ENCODE measurements at regions not wholly inside any gene's neighbourhood (a gene's known extent, or its start where the extent isn't known, plus 50 kb on each side); places are given as distances from the start of the nearest gene placed in this dataset.

DNA sequence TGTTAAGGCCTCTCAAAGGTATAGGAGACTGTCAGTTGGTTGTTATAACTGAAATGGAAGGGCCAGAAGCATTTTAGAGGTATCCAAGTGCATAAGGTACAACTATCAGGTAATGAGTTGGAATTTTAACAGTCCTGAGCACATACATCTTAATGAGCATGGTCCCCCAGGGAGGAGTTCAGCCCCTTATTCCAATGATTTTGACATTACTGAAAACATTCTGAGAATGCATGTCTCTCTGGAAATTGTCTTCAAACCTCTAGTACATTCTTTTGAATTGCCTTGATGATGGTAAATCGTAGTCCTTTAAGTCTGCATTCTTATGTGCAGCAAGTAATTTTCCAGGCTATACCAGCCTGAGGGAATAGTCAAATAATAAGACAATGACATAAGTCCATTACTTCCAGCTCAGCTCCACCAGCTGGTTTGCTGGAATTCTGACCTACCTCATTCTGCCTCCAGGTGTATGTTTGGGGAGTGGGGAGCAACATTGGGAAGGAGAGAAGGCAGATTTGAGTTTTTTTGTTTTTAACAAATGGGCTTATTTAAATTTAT is 239.2 kb downstream of the MSRB3 start:
- DNase-seq: no peak

DNA sequence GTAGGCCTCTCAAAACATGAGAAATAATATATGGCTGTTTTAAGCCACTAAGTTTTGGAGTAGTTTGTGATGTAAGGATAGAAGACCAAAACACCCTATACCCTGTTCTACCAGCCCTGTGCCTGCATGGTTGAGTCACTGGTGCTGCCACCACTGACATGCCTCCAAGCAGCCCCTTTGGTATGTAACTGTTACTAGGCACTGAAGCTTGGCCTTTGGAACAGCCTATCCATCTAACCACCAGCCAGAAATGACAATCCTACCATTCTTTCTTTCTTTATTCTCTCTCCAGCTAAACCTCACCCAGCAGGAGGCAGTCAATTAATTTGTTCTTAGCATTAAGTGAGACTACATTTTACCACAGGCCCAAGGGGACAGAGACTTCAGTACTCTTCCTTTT is 240.3 kb downstream of the MSRB3 start:
- no peak for DNase-seq

DNA sequence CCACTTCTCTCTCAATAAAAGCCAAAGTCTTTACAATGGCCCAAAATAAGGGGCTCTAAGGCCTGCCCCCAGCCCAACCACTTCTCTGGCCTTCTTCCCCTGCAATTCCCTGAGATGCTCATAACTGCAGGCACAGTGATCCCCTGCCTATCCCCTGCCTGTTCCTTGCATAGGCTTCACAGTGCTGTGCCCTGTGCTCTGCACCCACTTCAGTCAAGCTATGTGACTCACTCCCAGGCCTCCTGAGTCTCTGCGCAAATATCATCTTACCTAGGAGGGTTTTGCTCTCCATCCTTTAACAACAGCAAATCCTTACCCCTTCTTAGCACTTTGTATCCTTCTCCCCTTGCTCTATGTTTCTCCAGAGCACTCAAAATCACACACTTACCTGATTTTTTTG is 242.2 kb downstream of the MSRB3 start:
- no peak for DNase-seq

DNA sequence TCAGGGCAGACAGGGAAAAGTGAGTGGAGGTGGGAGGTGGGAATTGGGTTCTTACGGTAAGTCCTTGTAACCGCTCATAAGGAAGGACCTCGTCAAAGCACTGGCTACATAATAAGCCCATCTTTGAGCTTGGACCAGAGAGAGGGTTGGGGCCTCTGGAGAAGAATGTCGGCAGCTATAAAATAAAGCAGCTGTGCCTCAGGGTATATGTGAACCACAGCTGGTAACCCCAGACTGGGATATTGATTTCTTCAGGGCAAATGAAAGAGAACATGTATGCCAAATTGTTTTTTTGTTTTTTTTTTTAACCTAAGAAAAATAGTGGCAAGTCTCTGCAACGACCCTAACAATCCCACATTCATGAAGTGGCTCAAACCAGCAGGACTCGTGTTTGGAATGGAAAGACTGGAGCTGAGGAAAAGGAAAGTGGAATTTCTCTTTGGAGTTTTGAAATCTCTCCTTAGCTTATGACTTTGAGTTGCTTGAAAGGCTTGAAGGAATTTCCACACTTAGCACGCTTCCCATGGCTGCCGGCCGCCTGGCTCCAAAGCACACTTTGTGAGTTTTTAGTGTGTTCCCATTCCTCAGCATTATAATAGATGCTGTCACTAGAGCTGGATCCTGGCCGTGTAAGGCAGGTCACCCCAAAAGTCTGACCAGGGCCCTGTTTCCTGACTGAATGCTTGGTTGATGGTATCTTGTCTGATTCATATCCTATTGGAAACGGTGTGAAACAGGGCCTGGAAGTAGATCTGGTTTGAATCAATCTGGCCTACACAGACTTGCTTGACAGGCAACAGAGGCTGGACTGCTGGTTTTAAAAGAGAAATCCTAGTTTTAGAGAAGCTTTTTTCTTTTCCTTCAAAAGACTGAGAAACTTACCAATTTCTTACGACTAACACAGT is 244.7 kb downstream of the MSRB3 start:
- DNase-seq: no peak

DNA sequence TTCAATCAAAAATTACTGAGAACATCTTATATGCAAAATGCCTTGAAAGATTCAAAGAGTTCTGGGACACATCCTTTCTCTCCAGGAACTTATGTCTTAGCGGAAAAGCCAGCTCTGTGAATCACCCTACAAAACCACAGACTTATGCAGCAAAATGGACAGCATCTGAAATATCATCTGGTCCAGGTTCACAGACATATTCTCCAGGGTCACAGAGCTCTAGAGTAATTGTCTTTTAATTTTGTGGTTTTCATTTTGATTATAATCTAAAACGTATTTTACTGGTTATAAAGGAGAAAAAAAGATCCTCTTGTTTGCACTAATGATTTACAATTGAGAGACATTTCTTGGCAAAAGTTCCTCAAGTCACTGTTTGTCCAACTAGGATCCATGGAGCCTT is 246.2 kb downstream of the MSRB3 start:
- DNase-seq: no peak

DNA sequence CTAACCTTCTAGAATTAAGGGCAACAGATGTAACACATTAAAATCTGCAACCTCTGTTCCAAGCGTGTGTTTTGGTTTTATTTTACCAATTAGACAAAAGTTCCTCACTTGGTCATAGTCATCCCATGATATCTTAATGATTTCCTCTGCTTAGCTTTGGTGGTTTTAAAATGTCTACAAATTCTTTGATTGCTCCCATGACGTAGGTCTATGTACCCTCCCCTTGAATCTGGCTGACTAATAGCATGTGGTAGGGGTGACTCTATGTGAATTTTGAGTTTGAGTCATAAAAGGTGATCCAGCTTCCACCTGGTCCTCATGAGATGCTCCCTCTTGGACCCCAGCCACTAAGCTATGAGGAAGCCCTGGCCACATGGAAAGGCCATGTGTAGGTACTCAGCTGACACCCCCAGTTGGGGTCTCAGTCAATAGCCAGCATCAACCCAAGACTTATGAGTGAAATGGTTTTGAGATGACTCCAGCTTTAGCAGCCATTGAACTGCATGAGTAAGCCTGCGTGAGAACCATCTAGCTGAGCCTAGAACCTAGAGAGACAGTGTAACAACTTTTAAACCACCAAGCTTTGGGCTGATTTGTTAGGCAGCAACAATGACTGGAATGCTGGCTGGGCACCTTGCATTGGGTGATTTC is 247.1 kb downstream of the MSRB3 start:
- no peak for DNase-seq

DNA sequence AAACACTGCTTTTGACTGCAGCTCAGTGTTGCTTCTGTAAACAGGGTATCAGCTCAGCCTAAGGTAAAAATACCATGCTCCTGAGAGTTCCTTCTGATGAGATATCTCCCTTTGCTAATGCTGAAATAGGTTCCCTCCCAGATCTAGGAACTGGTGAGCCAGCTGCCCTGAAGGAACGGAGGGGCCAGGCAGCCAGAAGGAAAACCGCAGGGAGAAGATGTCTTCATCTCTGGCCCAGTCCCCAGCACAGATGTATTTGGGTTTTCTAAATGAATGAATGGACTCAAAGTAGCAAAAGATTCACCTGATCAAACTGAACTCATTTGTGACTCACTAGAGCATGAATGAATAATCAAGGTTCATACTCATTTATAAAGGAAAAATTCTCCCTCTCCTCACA is 247.8 kb downstream of the MSRB3 start:
- no peak for DNase-seq

DNA sequence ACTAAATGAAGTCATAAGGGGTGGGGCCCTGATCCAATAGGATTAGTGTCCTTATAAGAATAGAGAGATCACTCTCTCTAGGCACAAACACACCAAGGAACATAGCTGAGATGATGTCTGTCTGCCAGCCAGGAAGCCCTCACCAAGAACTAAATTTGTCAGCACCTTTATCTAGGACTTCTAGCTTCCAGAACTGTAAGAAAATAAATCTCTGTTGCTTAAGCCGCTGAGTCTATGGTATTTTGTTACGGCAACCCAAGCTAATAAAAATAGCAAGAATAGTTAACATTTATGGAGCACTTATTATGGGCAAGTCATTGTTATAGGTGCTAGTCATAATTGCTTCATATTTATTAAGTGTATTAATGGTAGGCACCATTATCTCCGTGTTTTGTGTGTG is 249.6 kb downstream of the MSRB3 start:
- no peak for DNase-seq

DNA sequence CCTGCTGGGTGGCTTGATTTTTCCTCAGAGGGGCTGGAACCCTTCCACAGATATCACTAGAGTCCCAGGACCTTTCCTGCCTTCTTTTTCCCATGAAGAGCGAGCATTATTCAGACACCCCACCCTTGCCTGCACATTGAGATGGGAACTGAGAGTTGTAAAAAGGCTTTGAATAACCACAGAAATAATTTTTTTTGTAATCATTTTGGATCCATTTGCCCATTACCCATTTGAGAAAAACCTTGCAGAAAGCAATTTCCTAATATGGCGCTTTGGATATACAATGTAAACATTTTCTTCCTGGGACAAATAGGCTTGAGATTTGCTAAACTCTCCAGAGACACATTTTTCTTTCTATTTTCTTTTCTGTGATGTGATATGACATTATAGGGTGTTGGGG is 250.6 kb downstream of the MSRB3 start:
- DNase-seq: no peak

DNA sequence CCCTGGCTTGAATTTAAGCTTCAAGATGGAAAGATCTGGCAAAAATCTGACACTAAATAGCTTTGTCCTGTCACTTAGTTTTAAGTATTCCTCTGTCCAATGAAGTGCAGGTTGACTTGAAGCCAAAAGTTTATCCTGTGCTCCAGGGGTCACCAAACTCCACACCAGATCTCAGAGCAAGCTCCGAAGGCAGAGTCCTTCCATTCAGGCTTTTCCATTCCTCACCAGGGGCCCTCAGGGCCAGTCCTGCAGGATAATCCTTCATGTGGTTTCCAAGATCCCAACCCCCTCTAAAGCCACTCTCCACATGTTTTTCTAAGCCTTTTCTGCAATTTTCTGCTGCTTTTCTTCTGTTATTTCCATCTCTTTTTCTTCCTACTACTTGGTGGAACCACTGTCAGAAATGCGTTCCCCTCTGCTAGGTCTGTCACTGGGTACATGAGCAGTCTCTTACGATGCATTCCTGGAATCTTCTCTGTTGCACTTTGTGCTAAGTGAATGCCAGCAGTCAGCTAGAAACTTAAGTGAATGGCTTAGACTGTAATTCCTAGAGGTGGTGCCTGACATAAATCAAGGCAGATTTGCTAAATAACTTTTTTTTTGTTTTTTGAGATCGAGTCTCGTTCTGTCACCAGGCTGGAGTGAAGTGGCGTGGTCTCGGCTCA is 251.4 kb downstream of the MSRB3 start:
- DNase-seq: no peak

DNA sequence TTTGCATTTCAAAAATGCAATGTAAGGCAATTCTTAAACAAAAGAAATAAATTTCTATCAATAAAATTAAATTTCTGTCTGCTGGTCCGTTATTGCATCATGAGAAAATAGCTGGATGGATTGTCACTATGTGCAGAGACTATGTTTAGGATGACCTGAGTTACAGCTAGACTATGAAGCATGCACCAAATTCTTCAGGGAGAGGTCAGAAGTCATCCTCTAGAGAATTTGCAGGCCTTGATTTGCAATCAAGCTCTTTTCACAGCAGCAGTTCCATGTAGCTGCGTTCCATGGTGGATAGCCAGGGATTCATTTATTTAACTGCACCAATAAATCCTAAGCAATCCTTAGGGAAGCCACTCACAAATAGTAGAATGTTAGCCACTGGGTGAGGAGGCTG is 253.7 kb downstream of the MSRB3 start:
- DNase-seq: no peak

DNA sequence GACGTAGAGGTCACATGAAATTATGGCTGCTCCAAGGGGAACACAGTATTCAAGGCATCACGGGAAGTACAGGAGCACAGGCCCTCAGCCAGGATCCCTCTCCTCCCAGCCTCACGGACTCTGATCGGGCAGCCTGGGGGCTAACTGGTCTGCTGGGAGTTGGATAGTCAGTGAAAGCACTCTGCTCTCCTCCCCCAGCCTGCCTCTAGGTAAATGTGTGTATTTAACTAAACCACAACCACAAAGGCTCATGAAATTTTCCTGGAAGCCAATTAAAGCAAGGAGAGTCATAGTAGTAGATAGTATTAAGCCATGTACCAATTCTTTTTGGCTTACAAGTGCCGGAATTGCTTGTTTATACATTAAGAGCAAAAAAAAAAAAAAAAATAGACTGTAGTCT is 254.3 kb downstream of the MSRB3 start:
- no peak for DNase-seq

DNA sequence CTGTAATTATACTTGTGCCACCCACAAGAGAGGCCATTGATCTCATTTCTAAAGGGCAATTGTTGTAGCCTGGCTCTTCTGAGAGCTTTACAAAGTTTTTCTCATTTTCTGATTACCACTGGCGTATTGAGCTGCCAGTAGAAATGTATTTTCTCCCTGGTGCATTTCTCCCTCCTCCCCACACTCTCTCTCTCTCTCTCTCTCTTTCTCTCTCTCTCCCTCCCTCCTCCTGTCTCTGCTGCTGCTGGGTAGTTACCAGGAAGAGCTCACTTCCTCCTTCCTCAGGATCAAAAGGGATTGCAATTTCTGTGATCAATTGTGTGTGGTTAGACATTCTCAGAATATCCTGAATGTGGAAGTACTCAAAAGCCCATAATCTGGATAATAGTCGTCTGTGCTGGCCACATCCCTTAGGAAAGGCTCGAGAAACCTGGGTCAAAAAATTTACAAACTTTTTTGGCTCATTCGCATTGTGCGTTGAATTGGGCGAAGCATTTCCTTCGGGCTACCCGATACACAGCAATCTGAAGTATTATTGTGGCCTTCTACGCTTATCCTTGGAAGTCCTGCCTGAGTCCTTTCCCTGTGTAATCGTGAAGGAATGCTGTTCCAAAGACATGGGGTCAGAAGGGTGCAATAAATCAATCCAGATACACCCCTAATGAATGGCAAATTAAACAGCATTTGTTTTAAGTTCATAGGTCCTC is 254.8 kb downstream of the MSRB3 start:
- DNase-seq: no peak

DNA sequence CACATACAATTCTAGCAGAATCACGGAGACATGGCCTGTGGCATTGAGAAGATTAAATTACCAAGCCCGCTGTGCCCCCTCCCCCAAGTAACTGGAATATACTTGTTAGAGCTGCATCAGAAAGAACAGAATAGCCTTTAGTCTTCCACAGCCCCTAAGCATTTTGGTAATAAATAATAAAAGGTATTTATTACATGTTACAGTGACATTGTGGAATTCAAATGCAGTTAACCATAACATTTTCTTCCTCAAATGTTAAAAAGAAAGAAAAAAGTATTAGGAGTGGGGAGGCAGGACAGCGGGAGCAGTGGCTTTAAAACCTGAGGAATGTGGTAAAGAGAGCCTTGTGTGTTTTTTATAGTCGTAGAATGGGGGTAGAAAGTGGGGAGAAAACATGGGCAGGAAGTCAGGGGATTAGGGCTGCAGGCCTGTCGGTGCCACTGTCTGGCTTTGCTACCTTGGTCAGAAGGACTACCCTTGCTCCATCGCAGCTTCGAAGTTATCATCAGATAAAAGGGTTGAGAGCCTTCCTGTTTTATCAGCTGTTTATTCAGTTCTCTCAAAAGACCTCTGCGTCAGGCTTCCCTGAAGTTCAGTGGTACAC is 255.9 kb downstream of the MSRB3 start:
- DNase-seq: no peak

DNA sequence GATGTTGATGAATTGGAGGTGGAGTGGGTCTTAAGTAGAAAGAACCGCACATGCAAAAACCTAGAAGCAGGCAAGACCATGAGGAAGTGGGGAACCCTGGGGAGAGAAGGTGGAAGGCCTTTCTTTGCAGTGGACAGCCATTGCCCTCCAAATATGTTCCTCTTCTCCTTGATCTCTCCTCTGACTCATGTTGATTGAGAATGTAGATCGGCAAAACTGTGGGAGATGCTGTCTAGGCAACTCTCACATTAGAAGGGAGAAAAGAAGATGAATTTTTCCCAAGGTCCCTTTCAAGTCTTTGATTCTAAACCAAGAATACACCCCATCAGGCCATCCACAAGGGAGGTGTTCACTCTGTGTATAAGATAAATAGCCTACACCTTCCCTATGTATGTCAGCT is 257.5 kb downstream of the MSRB3 start:
- DNase-seq: no peak

DNA sequence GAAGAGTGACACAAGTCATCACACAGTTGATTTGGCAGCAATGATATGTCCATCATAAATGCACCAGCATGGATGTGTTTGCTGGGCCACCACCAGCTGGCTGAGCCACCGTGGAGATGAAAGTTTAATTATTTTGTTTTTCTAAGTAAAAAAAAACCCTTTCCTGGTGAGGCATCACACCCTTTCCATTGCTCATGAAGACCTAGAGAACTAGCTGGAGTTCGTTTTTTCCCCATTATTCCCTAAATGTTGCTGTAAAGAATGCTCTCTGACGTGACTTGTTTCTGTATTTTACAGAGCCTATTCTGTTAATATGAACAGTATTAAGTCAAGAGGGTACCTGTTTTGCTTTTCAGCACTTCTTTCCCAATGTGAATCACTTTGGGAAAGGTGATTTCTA is 257.9 kb downstream of the MSRB3 start:
- no peak for DNase-seq

DNA sequence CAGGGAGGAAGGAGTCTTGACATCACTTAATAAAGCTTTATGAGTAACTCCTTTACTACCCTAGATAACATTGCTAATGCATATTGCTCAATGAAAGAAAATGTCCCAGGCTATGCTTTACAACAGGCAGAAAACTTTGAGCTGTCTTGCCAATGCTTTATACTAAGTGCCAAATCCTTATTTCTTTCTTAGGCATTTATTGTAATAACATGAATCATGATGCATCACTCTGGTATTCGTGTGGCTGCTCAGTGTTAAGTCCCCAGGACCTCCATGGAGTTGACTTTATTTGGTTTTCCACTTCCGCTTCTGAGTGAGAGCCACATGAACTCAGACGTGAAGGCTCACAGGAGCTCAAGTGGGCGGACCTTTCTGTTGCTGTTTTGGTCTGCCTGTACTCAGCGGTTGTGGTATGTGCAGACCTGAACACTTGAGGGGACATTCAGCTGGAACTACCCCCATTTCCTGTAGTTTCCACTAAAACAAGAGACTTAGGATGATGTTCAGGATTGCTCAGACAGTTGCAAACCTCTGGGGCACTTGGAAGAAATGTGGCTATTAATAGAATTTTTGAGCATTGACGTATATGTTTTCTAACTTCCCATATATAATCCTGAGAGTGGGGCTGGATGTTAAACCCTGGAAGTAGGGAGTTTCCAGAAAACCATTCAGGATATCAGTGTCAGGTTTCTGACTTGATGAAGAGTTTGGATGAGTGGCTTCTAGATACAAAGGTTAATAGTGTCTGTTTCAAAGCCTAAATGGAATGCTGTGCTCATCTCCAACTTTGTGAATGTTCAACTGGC is 258.6 kb downstream of the MSRB3 start:
- DNase-seq: no peak

DNA sequence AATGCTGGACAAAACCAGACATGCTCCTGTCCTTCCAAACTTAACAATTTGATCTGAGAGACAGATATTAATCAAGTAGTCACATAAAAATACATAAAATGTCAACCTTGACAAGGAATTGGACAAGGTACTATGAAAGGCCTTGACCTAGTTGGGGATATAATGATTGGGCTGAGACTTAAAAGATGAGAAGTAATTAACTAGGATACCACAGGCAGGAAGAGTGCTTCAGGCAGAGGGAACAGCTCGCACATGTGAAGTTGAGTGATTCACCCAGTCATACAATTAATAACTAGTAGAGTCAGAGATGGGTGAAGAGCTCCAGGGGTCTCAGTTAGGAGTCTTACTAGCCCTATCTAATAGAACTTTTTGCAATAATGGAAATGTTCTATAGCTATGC is 259.5 kb downstream of the MSRB3 start:
- no peak for DNase-seq

DNA sequence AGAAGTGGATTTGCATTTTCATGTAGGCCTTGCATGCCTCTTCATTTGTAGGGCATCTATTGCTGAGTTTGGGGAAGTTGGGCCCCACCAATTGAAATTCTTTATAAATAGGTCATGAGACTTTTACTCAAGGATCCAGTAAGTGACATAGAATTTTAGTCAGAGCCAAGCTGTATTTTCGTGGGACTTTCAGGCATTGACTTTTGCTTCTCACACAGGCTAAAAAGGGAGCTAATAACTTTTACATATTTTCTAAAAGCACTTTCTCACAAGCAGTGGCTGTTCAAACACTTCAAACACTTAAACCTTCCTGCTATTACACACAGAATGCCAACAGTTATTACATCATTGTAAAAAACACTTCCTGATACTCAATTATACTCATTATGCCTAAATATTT is 260.5 kb downstream of the MSRB3 start:
- no peak for DNase-seq

DNA sequence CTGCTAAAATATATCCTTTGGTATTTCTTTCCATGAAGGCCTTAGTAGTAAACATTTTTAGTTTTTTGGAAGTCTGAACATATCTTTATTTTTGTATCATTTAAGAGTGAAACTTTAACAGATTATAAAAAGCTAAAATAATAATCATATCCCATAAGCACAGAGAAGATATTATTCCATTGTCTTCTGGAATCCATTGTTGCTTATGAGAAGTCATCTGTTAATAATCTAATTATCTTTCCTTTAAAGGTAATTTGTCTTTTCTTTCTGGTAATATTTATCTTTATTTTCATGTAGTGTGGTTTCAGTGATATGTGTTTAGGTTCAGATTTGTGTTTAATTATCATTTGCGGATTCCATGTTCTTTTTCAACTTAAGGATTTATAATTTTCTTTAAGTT is 261.7 kb downstream of the MSRB3 start:
- DNase-seq: no peak

DNA sequence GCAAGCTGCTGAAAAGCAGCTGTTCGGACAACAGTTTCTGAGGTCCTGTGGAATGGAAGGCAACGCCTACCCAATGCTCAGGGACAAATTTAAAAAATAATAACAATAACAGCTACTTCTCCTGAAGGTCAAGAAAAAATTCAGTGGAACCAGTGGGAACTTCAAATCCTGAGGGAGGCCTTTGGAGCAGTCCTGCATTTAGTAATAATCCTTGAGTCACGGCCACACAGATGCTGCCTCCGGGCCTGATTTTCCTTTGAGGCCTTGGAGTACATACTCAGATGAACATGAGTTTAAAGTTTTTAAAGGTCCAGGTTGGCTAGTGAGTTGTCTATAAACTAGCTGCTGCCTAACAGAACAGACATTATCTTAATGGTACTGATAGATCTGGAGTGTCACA is 268.0 kb downstream of the MSRB3 start:
- DNase-seq: no peak

Measured in stimulated activated naive CD4-positive, alpha-beta T cell (primary cell).